Left lobe of liver (tissue), 2 donors: ENCODE measurements at regions not wholly inside any gene's neighbourhood (a gene's known extent, or its start where the extent isn't known, plus 50 kb on each side); places are given as distances from the start of the nearest gene placed in this dataset.

ENCODE experiments used
- ATAC-seq: fragments of 200-7000 bp; cut with Tn5 transposase; one replicate; pipeline ENCODE4 v1.9.1; 2020; ENCODE audit warnings: mild to moderate bottlenecking, moderate library complexity
- DNase-seq: peaks from one replicate; pipeline ENCODE4 v3.0.0-alpha.2; 2020; ENCODE audit warnings: low spot score
- donor health status: DM: no; HTN: no; CAD: no; lungs with moderate emphysema.
- donor health status: DM: no; HTN: yes; CAD: no.

DNA sequence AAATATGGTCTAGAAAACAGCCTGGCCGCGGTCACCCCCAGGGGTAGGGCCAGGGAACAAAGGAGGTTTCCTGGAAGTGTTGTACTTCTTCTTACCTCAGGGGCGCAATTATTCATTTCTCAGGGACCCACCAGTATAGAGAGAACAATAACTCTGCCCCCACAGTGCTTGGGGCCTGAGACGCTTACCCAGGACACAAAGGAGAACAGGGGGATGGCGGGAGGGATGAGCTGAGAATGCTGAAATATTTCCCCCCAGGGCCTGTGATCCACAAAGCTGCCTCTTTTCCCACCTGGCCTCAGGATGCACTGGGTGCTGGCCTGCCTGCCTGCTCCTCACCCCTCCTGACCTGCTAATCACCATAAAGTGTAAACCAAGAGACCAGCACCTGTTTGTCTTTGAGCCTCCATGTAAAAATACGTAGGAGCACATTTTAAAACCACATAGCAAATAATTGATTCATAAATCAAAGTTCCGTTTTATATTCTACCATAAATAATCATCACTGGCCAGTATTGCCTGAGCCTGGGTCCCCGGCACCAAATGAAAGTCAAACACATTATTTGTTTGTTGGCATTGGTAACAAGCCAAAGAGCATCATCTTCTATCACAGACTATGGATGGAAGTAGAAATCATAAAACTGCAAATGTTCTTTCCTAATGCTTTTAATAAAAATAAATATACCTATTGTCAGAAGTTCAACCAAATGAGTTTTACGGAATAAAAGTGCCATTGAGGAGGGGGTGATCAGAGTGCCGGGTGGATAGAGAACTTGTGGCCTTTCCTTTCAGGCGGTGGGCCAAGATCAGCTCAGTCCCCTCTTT lies 67.3 kb upstream of the RMDN2 start:
- DNase-seq, result no peak
- ATAC-seq, result no peak

GRCh38 chr2:37858400-37858711 lies 66.7 kb upstream of the RMDN2 start:
- DNase-seq, result no peak
- peak; percentile 25 for ATAC-seq

- ATAC-seq, result no peak
- no peak for DNase-seq
These were observed 66.3 kb upstream of the RMDN2 start for GRCh38 chr2:37858725-37859267.

GRCh38 chr2:37862620-37863019 lies 62.5 kb upstream of the RMDN2 start:
- ATAC-seq, result no peak
- no peak for DNase-seq

DNA sequence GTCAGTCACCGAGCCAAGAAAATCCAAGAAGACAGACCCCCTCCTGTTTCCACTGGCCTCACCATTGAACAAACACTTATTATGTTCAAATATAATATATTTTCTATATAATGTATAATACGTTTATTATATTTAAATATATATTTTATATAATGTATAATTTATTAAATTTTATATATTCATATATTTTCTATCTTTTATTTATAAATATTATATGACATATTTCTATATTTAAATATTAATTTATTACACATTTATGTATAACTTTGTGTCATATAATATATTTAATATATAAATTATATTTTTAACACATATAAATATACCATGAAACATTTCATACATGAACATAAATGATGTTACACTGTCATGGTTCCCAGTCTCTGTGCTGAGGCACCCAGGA lies 60.9 kb upstream of the RMDN2 start:
- ATAC-seq (no peak), DNase-seq (no peak)

DNA sequence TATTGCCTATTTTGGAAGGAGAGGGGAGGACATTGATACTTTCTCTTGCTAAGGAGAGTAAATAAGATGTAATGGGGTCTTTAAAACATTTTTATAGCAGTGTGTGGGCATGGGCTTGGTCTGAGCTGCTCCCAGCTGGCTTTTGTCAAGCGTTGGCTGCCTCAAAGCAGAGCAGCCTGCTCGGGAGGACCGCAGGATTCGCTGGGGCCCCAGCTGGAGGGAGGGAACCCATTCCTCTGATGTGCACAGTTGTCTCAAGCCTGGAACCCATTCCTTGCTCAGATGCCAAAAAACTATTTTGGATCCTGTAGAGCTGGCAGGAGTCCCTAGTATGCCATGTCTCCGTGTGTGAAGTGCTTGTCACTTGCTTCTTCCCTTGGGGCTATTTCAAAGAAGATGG lies 59.4 kb upstream of the RMDN2 start:
- DNase-seq, result no peak
- no peak for ATAC-seq

DNA sequence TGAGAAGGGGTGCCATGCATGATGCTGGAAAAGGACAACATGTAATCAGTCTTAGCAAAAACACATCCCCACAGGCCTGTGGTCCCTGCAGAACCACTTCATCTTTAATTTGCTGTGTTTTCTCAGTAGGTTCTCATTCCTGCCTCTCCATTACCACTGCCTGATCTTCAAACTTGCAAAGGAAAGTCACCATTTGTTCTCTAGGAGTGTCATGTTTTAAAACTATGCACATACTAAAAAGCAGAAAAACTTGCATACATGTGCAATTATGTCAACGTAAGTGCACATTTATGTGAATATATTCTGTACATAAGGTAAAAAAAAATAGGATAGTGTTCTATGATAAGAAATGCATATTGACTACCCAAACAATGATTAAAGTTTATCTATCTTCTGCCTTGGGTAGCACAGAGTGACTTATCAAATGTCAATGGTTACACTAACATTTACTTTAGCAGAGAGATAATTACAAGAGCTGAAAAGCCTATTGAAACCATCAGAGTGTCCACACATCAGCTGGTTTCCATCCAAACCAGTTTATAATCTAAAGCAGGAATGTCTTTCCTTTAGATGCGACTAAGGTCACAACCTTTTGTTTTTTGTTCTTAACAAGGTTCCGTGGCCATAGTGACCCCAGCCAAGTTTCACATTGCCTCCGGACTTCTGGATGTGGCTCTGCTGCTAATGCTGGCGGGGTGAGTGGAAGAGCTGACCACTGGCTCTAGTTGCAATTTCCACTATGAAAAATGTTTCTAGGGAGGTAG lies 58.7 kb upstream of the RMDN2 start:
- ATAC-seq, result peak; percentile 45
- DNase-seq, result no peak

DNA sequence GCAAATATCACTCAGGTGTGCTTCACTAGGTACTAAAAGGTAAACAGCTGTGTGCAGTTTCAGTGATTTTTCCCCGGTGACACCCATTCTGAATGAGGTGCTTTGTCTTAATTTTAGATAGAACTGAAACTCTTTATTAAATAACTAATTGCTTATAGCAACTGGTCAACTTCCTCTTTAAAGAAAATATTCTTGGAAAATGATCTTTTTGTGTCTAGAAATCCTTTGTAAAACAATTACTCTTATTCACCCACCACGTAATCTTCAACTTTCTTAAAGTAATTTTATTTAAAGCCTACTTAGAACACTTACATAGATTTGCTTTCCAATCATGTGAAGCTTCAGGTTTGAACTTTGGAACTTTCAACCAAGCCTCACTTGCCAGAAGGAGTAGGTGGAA lies 57.9 kb upstream of the RMDN2 start:
- ATAC-seq, result no peak
- DNase-seq, result no peak

- ATAC-seq (no peak), DNase-seq (no peak)
These were observed 56.2 kb upstream of the RMDN2 start for GRCh38 chr2:37868866-37869265.

GRCh38 chr2:37869304-37869703 lies 55.8 kb upstream of the RMDN2 start:
- no peak for DNase-seq
- ATAC-seq, result no peak

- DNase-seq, result no peak
- no peak for ATAC-seq
These were observed 55.3 kb upstream of the RMDN2 start for GRCh38 chr2:37869771-37870170.

DNA sequence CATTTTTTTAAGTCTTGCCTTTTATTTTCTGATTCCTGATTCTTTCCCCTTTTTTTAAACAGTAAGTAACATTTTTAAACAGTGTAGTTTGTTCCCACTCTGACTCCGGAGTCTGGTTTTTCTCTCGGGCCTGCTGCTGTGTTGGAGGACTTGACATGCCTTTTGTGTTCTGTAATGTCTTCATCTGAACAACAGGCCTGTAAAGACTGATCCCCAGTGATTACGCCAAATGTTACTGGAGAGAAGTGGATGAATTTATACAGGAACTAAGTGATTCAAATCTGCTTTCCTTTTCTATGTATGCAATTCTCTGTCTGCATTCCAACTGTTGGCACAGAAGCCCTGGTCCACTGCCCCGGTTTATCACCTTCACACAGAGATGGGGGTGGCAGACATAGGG lies 54.3 kb upstream of the RMDN2 start:
- ATAC-seq (no peak), DNase-seq (no peak)

DNA sequence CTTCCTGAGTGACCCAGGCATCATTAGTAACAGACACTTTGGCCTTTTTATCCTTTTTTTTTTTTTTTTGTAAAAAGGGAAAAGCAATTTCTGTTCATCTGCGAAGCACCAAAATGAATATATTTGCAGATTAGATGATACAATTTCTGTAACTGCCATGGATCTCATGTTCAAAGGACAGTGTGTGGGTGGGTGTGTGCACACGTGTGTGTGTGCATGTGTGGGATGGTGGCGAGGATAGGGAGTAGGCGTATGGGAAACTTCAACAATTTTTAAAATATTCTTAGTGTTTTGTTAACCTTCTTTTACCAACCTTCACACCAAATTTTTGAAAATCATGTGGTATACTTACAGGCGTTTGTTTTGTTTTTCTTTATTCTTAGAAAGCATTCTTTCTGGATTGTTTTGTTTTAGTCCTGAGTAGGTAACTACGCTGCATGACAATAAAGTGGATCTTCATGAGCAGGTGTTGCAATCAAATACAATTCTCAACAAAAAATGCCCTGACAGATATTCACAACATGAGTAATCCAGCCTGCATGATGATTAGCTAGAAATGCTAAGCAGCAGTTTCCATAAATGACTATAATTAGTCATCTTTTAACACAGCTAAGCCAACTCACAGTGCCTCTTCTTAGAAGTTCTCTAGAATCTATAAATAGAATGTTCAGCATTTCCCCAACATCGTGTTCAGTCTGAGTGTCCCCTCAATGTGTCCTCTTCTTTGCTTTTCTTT lies 53.5 kb upstream of the RMDN2 start:
- DNase-seq (no peak), ATAC-seq (no peak)

- ATAC-seq, result no peak
- no peak for DNase-seq
These were observed 52.8 kb upstream of the RMDN2 start for GRCh38 chr2:37872192-37872750.

DNA sequence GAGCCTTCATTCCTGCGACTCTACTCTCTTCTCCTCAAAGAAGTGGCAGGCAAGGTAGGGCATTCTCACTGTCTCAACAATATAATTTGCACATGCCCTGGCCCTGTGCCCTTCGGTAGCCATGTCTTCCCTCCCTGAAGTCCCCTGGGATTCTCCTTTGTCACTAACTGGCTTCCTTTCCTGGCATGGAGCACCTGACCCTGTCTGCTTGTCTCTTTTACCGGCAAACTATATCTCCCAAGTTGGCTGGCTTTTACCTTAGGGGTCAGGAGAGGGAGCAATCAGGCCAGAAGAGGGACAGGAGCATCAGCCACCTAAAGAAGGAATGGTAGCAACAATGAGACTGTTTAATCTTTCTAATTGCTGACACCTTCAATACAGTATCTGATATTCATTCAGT lies 51.9 kb upstream of the RMDN2 start:
- DNase-seq, result no peak
- ATAC-seq, result no peak

GRCh38 chr2:37873749-37874330 lies 51.2 kb upstream of the RMDN2 start:
- DNase-seq (no peak), ATAC-seq (no peak)

GRCh38 chr2:37874470-37874869 lies 50.6 kb upstream of the RMDN2 start:
- DNase-seq, result no peak
- no peak for ATAC-seq
